ENCODE measurements at regions not wholly inside any gene's neighbourhood (a gene's known extent, or its start where the extent isn't known, plus 50 kb on each side); places are given as distances from the start of the nearest gene placed in this dataset.

GRCh38 chrX:142076633-142077032 is 128.5 kb downstream of the MAGEC2 start:
- no peaks in the 10 kb centered on the region for H3K27me3 Mint-ChIP-seq (ENCODE audit: low read depth, poor library complexity)
- H3K9me3 Mint-ChIP-seq: peaks cover 42% of the 10 kb centered on the region
- no peak overlapping the region for H3K4me3 Mint-ChIP-seq
- no peaks in the 10 kb centered on the region for H3K36me3 Mint-ChIP-seq (ENCODE audit: low read depth)
- no peak for DNase-seq
- peaks cover 12% of the 10 kb centered on the region for H3K4me1 Mint-ChIP-seq
- H3K27ac Mint-ChIP-seq: no peak overlapping the region
- no peak for TF ChIP-seq CTCF (IDR thresholded peaks at IDR 0.05)

GRCh38 chrX:142068365-142068764 is 136.7 kb downstream of the MAGEC2 start:
- no peak overlapping the region for H3K27ac Mint-ChIP-seq
- no peaks in the 10 kb centered on the region for H3K4me1 Mint-ChIP-seq

GRCh38 chrX:142060191-142060590 is 144.9 kb downstream of the MAGEC2 start:
- no peaks in the 10 kb centered on the region for H3K4me1 Mint-ChIP-seq
- peaks cover 2% of the 10 kb centered on the region for H3K27me3 Mint-ChIP-seq (ENCODE audit: low read depth, poor library complexity)
- no peaks in the 10 kb centered on the region for H3K36me3 Mint-ChIP-seq (ENCODE audit: low read depth)
- no peak for TF ChIP-seq CTCF (IDR thresholded peaks at IDR 0.05)
- no peak overlapping the region for H3K4me3 Mint-ChIP-seq
- H3K9me3 Mint-ChIP-seq: peaks cover 9% of the 10 kb centered on the region
- H3K27ac Mint-ChIP-seq: no peak overlapping the region
- no peak for DNase-seq

More at GRCh38 chrX:142068365-142068764, 136.7 kb downstream of the MAGEC2 start:
- Mint-ChIP-seq H3K4me3 (no peak overlapping the region), H3K36me3 (ENCODE audit: low read depth) (no peaks in the 10 kb centered on the region), H3K27me3 (ENCODE audit: low read depth, poor library complexity) (peaks cover 4% of the 10 kb centered on the region), H3K9me3 (peaks cover 8% of the 10 kb centered on the region)
- no peak for TF ChIP-seq CTCF (IDR thresholded peaks at IDR 0.05)
- no peak for DNase-seq

- Mint-ChIP-seq H3K9me3 (peaks cover 9% of the 10 kb centered on the region), H3K36me3 (ENCODE audit: low read depth) (no peaks in the 10 kb centered on the region), H3K4me1 (no peaks in the 10 kb centered on the region), H3K27me3 (ENCODE audit: low read depth, poor library complexity) (no peaks in the 10 kb centered on the region), H3K27ac (no peak overlapping the region), H3K4me3 (no peak overlapping the region)
- TF ChIP-seq CTCF (IDR thresholded peaks at IDR 0.05): no peak
- DNase-seq: no peak
Observed at GRCh38 chrX:142054094-142054493, 150.4 kb downstream of the MAGEC1 start.

GRCh38 chrX:142052238-142052637 is 148.5 kb downstream of the MAGEC1 start:
- peaks cover 9% of the 10 kb centered on the region for H3K9me3 Mint-ChIP-seq
- no peak for DNase-seq
- H3K4me1 Mint-ChIP-seq: no peaks in the 10 kb centered on the region
- no peak overlapping the region for H3K4me3 Mint-ChIP-seq
- no peaks in the 10 kb centered on the region for H3K36me3 Mint-ChIP-seq (ENCODE audit: low read depth)
- no peak for TF ChIP-seq CTCF (IDR thresholded peaks at IDR 0.05)
- H3K27ac Mint-ChIP-seq: no peak overlapping the region
- H3K27me3 Mint-ChIP-seq (ENCODE audit: low read depth, poor library complexity): no peaks in the 10 kb centered on the region

DNA sequence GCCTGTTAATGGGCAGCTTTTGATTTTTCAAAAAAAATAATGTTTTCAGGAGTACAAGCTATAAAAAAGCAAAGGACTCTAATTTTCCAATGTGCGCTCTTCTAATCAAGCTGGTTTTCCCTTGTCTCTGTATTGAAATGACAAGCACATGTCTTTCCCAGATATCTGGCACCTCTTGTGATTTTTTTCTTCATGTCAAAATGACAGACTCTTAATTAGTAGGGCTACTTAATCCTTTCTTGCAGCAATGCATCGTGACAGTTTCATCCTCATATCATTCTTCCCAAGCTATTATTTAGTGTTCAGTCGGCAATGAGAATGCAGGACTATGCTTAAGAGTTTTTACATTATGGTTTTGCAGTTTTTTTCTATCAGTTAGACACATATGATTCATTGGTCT is 139.5 kb downstream of the MAGEC1 start:
- no peak for DNase-seq
- Mint-ChIP-seq H3K4me1 (no peaks in the 10 kb centered on the region), H3K36me3 (ENCODE audit: low read depth) (no peaks in the 10 kb centered on the region), H3K9me3 (peaks cover 27% of the 10 kb centered on the region), H3K4me3 (no peak overlapping the region), H3K27ac (no peak overlapping the region), H3K27me3 (ENCODE audit: low read depth, poor library complexity) (no peaks in the 10 kb centered on the region)
- TF ChIP-seq CTCF (IDR thresholded peaks at IDR 0.05): no peak

Data from nephron progenitor cell (in vitro differentiated cells).